Loucy (cell line): ENCODE measurements at regions not wholly inside any gene's neighbourhood (a gene's known extent, or its start where the extent isn't known, plus 50 kb on each side); places are given as distances from the start of the nearest gene placed in this dataset.
A peak's percentile ranks its signal among the peaks of the same experiment; 100 is the strongest.

Experiments used
- H2AFZ ChIP-seq: fragments of 200-600 bp; sonication (generic); 2 replicates; pipeline ENCODE4 v1.6.0; 2016; ENCODE audit warnings: antibody characterized with exemption, mild to moderate bottlenecking, low read length, moderate library complexity
- H3F3A ChIP-seq: fragments of 200-600 bp; 2 replicates; pipeline ENCODE4 v1.6.0; 2016; ENCODE audit warnings: antibody characterized with exemption, low read depth, mild to moderate bottlenecking
- H3K27me3 ChIP-seq: fragments of 200-600 bp; sonication (generic); 2 replicates; pipeline ENCODE4 v1.6.1; 2014; ENCODE audit warnings: low read length, mild to moderate bottlenecking; ENCODE audit not compliant: insufficient read depth, poor library complexity, severe bottlenecking
- H3K36me3 ChIP-seq: fragments of 200-600 bp; sonication (generic); 2 replicates; pipeline ENCODE4 v1.6.1; 2016; ENCODE audit warnings: low read length; ENCODE audit not compliant: insufficient read depth
- H3K4me1 ChIP-seq: fragments of 200-600 bp; sonication (generic); 2 replicates; pipeline ENCODE4 v1.5.1; 2014; ENCODE audit warnings: low read length, mild to moderate bottlenecking; ENCODE audit not compliant: insufficient read depth, poor library complexity, severe bottlenecking
- H3K4me2 ChIP-seq: fragments of 200-600 bp; sonication (generic); 2 replicates; pipeline ENCODE4 v1.6.0; 2014; ENCODE audit warnings: antibody characterized with exemption, low read length, low read depth, mild to moderate bottlenecking; ENCODE audit not compliant: poor library complexity, severe bottlenecking
- H3K4me3 ChIP-seq: fragments of 200-600 bp; sonication (generic); 2 replicates; pipeline ENCODE4 v1.5.1; 2014; ENCODE audit warnings: low read length, mild to moderate bottlenecking, mixed read lengths; ENCODE audit not compliant: poor library complexity, severe bottlenecking
- H3K79me2 ChIP-seq: fragments of 200-600 bp; sonication (generic); 2 replicates; pipeline ENCODE4 v1.6.1; 2014; ENCODE audit warnings: low read length; ENCODE audit not compliant: insufficient read depth
- H3K9ac ChIP-seq: fragments of 200-600 bp; sonication (generic); 2 replicates; pipeline ENCODE4 v1.6.0; 2014; ENCODE audit warnings: mild to moderate bottlenecking, low read depth, low read length, moderate library complexity; ENCODE audit not compliant: poor library complexity, severe bottlenecking
- H3K9me2 ChIP-seq: fragments of 200-600 bp; sonication (generic); replicated peaks from 2 replicates; pipeline ENCODE4 v1.6.1; 2016; ENCODE audit warnings: low read depth, low read length, mixed read lengths
- H3K9me3 ChIP-seq: fragments of 200-600 bp; sonication (generic); 2 replicates; pipeline ENCODE4 v1.6.1; 2014; ENCODE audit warnings: mild to moderate bottlenecking, antibody characterized with exemption, low read length, low read depth; ENCODE audit not compliant: insufficient read depth
- H4K20me1 ChIP-seq: fragments of 200-600 bp; sonication (generic); 2 replicates; pipeline ENCODE4 v1.6.0; 2014; ENCODE audit warnings: antibody characterized with exemption, low read length, mild to moderate bottlenecking; ENCODE audit not compliant: insufficient read depth, poor library complexity, severe bottlenecking
- CTCF ChIP-seq: fragments of 200-600 bp; sonication (generic); conservative IDR thresholded peaks from 2 replicates; pipeline ENCODE4 v1.5.1; 2014; ENCODE audit warnings: mild to moderate bottlenecking, antibody characterized with exemption, low read length
- EZH2phosphoT487 ChIP-seq: fragments of 200-600 bp; IDR thresholded peaks from 2 replicates; pipeline ENCODE4 v1.6.1; 2018; ENCODE audit warnings: antibody characterized with exemption, mild to moderate bottlenecking, moderate library complexity, borderline replicate concordance

- no peaks in the 10 kb centered on the region for H3K79me2 ChIP-seq
- H3K4me2 ChIP-seq, result no peak overlapping the region
- H3K4me3 ChIP-seq, result no peak overlapping the region
- H3K9me3 ChIP-seq, result no peaks in the 10 kb centered on the region
- no peaks in the 10 kb centered on the region for H4K20me1 ChIP-seq
- H3K27me3 ChIP-seq, result no peaks in the 10 kb centered on the region
- H3K36me3 ChIP-seq, result no peaks in the 10 kb centered on the region
- no peak overlapping the region for H3K9ac ChIP-seq
- peaks cover 42% of the 10 kb centered on the region for H3K4me1 ChIP-seq
- no peaks in the 10 kb centered on the region for H3K9me2 ChIP-seq
- H2AFZ ChIP-seq, result no peak overlapping the region
- H3F3A ChIP-seq, result peaks cover 6% of the 10 kb centered on the region
- TF ChIP-seq EZH2phosphoT487, result no peak
Measured at GRCh38 chr2:206855585-206856433, 83.5 kb upstream of the CPO start.

GRCh38 chr2:206856513-206856912 is 82.8 kb upstream of the CPO start:
- TF ChIP-seq CTCF (no peak), EZH2phosphoT487 (no peak)
- H3K4me1 ChIP-seq, result peaks cover 42% of the 10 kb centered on the region
- peaks cover 6% of the 10 kb centered on the region for H3F3A ChIP-seq
- no peak overlapping the region for H3K4me2 ChIP-seq
- no peak overlapping the region for H3K4me3 ChIP-seq
- H2AFZ ChIP-seq, result no peak overlapping the region
- H3K9me2 ChIP-seq, result no peaks in the 10 kb centered on the region
- no peak overlapping the region for H3K9ac ChIP-seq
- no peaks in the 10 kb centered on the region for H3K27me3 ChIP-seq
- H3K9me3 ChIP-seq, result no peaks in the 10 kb centered on the region
- H3K79me2 ChIP-seq, result no peaks in the 10 kb centered on the region
- no peaks in the 10 kb centered on the region for H3K36me3 ChIP-seq
- H4K20me1 ChIP-seq, result no peaks in the 10 kb centered on the region

- no peaks in the 10 kb centered on the region for H3K79me2 ChIP-seq
- no peaks in the 10 kb centered on the region for H3K36me3 ChIP-seq
- H3K4me1 ChIP-seq, result peaks cover 42% of the 10 kb centered on the region
- H4K20me1 ChIP-seq, result no peaks in the 10 kb centered on the region
- H3K4me3 ChIP-seq, result peak overlapping the region; percentile 55
- H3F3A ChIP-seq, result peaks cover 6% of the 10 kb centered on the region
- no peaks in the 10 kb centered on the region for H3K9me3 ChIP-seq
- TF ChIP-seq EZH2phosphoT487 (no peak), CTCF (no peak)
- no peaks in the 10 kb centered on the region for H3K9me2 ChIP-seq
- peak overlapping the region; percentile 46 for H3K9ac ChIP-seq
- H3K4me2 ChIP-seq, result peak overlapping the region; percentile 72
- H2AFZ ChIP-seq, result peak overlapping the region; percentile 61
- no peaks in the 10 kb centered on the region for H3K27me3 ChIP-seq
Measured at GRCh38 chr2:206858687-206859329, 80.5 kb upstream of the CPO start.
